HFFc6 (cell line): ENCODE measurements at regions not wholly inside any gene's neighbourhood (a gene's known extent, or its start where the extent isn't known, plus 50 kb on each side); places are given as distances from the start of the nearest gene placed in this dataset.

Experiments
- DNase-seq: peaks from one replicate; pipeline ENCODE4 v3.0.0-alpha.2; 2018
- H3K27ac Mint-ChIP-seq: 2 replicates; pipeline ENCODE4 v1.8.0; 2020; ENCODE audit warnings: mild to moderate bottlenecking, mixed read lengths
- H3K27me3 Mint-ChIP-seq: 2 replicates; pipeline ENCODE4 v1.8.0; 2021; ENCODE audit warnings: mild to moderate bottlenecking, moderate library complexity, mixed read lengths; ENCODE audit not compliant: insufficient read depth
- H3K36me3 Mint-ChIP-seq: 2 replicates; pipeline ENCODE4 v1.8.0; 2021; ENCODE audit warnings: low read depth, mixed read lengths
- H3K4me1 Mint-ChIP-seq: 2 replicates; pipeline ENCODE4 v1.8.0; 2020; ENCODE audit warnings: low read depth, mixed read lengths
- H3K4me3 Mint-ChIP-seq: 2 replicates; pipeline ENCODE4 v1.8.0; 2020; ENCODE audit warnings: mild to moderate bottlenecking, moderate library complexity, mixed read lengths
- H3K9me3 Mint-ChIP-seq: 2 replicates; pipeline ENCODE4 v1.8.0; 2020; ENCODE audit warnings: mild to moderate bottlenecking, mixed read lengths
- TF ChIP-seq, protein P1 (sequence below): fragments of 200-600 bp; sonication (generic); IDR thresholded peaks from 2 replicates; pipeline ENCODE4 v1.5.0; 2021; ENCODE audit warnings: antibody characterized with exemption, mild to moderate bottlenecking

DNA sequence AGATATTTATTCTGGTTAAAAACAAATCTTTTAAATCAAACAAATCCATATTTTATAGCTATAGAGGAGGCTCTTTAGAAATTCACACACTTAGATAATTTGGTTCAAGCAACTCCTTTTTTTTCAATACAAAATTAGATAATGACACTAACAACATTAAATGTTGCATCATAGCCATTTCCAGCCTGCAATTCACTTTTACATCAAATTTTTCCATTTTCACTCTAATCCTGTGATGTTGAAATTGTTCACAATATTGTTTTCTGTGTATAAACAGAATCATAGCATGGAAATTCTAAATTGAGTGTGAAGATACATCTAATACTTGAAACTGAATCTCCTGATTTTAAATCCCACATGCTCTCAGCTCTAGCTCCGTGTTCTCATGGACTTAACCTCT lies 482.6 kb downstream of the INHBA start:
- 0 out of 2 replicates have a peak, but pooled peaks cover 2% of the 10 kb centered on the region for H3K27me3 Mint-ChIP-seq
- peaks cover 8% of the 10 kb centered on the region for H3K36me3 Mint-ChIP-seq
- H3K27ac Mint-ChIP-seq, result no peak overlapping the region
- H3K4me3 Mint-ChIP-seq, result no peak overlapping the region
- H3K4me1 Mint-ChIP-seq, result peaks cover 30% of the 10 kb centered on the region
- no peaks in the 10 kb centered on the region for H3K9me3 Mint-ChIP-seq
- no peak for DNase-seq
- TF ChIP-seq, protein P1, sequence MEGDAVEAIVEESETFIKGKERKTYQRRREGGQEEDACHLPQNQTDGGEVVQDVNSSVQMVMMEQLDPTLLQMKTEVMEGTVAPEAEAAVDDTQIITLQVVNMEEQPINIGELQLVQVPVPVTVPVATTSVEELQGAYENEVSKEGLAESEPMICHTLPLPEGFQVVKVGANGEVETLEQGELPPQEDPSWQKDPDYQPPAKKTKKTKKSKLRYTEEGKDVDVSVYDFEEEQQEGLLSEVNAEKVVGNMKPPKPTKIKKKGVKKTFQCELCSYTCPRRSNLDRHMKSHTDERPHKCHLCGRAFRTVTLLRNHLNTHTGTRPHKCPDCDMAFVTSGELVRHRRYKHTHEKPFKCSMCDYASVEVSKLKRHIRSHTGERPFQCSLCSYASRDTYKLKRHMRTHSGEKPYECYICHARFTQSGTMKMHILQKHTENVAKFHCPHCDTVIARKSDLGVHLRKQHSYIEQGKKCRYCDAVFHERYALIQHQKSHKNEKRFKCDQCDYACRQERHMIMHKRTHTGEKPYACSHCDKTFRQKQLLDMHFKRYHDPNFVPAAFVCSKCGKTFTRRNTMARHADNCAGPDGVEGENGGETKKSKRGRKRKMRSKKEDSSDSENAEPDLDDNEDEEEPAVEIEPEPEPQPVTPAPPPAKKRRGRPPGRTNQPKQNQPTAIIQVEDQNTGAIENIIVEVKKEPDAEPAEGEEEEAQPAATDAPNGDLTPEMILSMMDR, result no peak

- H3K9me3 Mint-ChIP-seq, result no peaks in the 10 kb centered on the region
- H3K27me3 Mint-ChIP-seq, result 0 out of 2 replicates have a peak, but pooled peaks cover 2% of the 10 kb centered on the region
- H3K27ac Mint-ChIP-seq, result no peak overlapping the region
- TF ChIP-seq, protein P1, result no peak
- H3K4me1 Mint-ChIP-seq, result peaks cover 30% of the 10 kb centered on the region
- no peak overlapping the region for H3K4me3 Mint-ChIP-seq
- peaks cover 8% of the 10 kb centered on the region for H3K36me3 Mint-ChIP-seq
- DNase-seq, result no peak
Observed at GRCh38 chr7:41219276-41219675, 483.6 kb downstream of the INHBA start.

DNA sequence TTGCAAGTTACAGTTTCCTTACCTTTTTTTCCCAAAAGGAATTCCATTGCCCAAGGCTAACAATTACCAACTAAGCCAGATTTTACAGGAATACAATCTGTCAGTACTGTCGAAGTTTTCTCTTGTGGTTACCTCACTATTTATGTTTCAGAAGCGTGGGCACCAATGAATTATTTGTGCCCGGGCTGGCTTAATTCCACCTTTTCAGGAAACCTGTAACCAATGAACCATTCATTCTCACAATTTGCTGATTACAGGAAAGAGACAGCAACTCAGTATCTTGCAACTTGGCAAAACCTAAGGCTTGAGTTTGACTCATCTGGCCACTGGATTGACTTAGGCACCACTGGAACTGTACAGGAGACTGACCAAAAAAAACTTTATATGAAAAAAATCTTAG lies 485.6 kb downstream of the INHBA start:
- no peak for DNase-seq
- H3K4me3 Mint-ChIP-seq, result no peak overlapping the region
- no peaks in the 10 kb centered on the region for H3K27me3 Mint-ChIP-seq
- peaks cover 2% of the 10 kb centered on the region for H3K36me3 Mint-ChIP-seq
- H3K4me1 Mint-ChIP-seq, result peaks cover 21% of the 10 kb centered on the region
- TF ChIP-seq, protein P1, result no peak
- no peak overlapping the region for H3K27ac Mint-ChIP-seq
- H3K9me3 Mint-ChIP-seq, result no peaks in the 10 kb centered on the region

DNA sequence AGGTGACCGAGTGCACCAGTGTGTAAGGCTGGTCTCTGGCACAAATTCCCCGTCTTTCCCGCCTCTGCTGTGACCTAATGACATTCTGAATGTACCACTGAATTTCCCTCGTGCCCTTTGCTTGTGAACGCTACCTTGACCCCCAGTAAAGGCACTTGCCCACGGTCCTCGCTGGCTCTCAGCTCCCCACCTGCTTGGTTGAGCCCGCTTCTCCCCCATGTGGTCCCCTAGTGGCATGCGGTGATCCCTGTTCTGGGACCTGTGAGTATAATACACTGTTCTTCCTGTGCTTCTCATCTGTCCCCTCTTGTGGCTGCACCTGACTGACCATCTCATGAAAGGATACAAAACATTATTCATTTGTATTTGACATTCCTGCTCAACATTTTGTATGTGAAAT lies 495.7 kb downstream of the INHBA start:
- Mint-ChIP-seq H3K36me3 (no peaks in the 10 kb centered on the region), H3K9me3 (no peaks in the 10 kb centered on the region), H3K27ac (no peak overlapping the region), H3K4me3 (no peak overlapping the region), H3K4me1 (peaks cover 6% of the 10 kb centered on the region; the same call in 1 of the 2 replicates), H3K27me3 (no peaks in the 10 kb centered on the region)
- no peak for DNase-seq
- TF ChIP-seq, protein P1, result no peak

GRCh38 chr7:41206267-41206666 lies 496.6 kb downstream of the INHBA start:
- H3K27me3 Mint-ChIP-seq, result no peaks in the 10 kb centered on the region; the same call in 1 of the 2 replicates
- peaks cover 6% of the 10 kb centered on the region; the same call in 1 of the 2 replicates for H3K4me1 Mint-ChIP-seq
- no peaks in the 10 kb centered on the region for H3K9me3 Mint-ChIP-seq
- H3K36me3 Mint-ChIP-seq, result no peaks in the 10 kb centered on the region
- no peak overlapping the region for H3K4me3 Mint-ChIP-seq
- DNase-seq, result no peak
- TF ChIP-seq, protein P1, result no peak
- no peak overlapping the region for H3K27ac Mint-ChIP-seq

DNA sequence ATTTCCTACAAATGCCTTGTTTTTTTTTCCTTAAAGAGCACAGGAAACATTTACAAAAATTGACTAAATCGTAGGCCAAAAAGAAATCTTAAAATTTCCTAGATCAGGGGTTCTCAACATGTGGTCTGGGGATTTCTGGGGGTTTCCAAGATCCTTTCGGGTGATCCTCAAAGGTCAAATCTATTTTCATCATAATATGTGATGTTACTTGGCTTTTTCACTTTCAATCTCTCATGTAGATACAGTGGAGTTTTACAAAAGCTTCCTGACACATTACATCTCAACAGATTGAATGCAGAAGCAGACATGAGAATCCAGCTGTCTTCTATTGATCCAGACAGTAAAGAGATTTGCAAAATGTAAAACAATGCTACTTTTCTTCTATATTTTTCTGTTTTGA lies 497.3 kb downstream of the INHBA start:
- H3K4me1 Mint-ChIP-seq, result peaks cover 6% of the 10 kb centered on the region; the same call in 1 of the 2 replicates
- DNase-seq, result no peak
- TF ChIP-seq, protein P1, result no peak

More for the DNA sequence above, 497.3 kb downstream of the INHBA start:
- no peak overlapping the region for H3K4me3 Mint-ChIP-seq
- no peaks in the 10 kb centered on the region for H3K36me3 Mint-ChIP-seq
- no peak overlapping the region for H3K27ac Mint-ChIP-seq
- no peaks in the 10 kb centered on the region for H3K9me3 Mint-ChIP-seq
- H3K27me3 Mint-ChIP-seq, result no peaks in the 10 kb centered on the region; the same call in 1 of the 2 replicates
